Fibroblast of skin of right biceps (primary cell): ENCODE measurements at regions not wholly inside any gene's neighbourhood (a gene's known extent, or its start where the extent isn't known, plus 50 kb on each side); places are given as distances from the start of the nearest gene placed in this dataset.
"Not testable (repeated sequence)": the region's sequence is repeated elsewhere in the genome, so short reads cannot be mapped to it uniquely, and the experiment has no call there.

Experiments used
- DNase-seq: peaks from one replicate; pipeline ENCODE4 v3.0.0-alpha.2; 2013

DNA sequence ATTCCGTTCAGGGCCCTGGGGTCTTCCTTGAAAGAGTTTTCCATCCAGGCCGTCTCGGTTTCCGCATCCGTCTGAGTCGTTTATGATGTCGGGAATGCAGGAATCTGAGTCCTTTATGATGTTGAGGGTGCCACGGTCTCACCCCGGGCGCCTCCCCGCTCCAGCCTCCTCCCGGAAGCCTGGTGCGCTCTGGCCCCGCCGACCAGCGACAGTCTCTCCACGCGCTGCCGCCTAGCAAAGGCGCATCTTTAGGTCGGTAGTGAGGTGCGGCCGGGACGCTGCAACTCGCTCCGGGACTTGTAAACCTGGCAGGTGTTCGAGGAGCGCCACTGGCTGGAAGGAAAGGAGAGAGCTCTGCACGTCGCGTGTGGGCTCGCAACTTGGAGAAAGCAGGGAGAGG is 132.6 kb downstream of the FAM72C start:
- not testable (repeated sequence) for DNase-seq

- DNase-seq: not testable (repeated sequence)
Observed at GRCh38 chr1:143838598-143838929, 133.2 kb downstream of the FAM72C start.

DNA sequence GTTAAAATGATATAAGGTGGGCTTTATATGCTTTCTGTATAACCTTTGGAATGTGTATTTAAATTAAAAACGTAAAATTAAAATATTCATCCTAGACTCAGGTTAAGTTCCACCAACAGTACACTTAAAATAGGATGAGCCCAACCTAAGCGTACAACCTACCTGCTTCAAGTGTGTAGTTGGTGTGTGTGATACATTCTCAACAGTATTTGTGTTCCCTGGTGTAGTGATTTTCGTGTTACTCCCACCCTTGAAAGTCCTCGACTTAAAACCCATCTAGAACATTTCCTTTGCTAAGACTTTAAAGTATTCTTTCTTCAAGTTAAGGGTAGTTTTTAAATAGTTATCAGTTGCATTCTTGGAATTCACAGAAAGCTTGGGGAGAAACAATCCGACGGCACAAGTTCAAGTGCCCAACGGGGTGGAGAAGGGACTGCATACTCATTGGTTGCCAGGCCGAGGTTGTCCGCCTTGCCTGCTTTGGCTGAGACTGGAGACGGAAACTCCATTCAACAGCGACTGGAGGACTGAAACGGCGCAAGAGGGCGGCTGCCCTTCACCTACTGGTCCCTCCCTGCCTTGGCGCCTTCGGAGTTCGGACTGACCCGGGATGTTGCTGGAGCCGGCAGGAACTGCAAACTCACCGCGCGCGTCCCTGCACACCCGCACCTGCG is 133.7 kb downstream of the FAM72C start:
- DNase-seq: not testable (repeated sequence)

- DNase-seq: not testable (repeated sequence)
Observed at GRCh38 chr1:143833376-143833775, 138.4 kb downstream of the FAM72C start.

DNA sequence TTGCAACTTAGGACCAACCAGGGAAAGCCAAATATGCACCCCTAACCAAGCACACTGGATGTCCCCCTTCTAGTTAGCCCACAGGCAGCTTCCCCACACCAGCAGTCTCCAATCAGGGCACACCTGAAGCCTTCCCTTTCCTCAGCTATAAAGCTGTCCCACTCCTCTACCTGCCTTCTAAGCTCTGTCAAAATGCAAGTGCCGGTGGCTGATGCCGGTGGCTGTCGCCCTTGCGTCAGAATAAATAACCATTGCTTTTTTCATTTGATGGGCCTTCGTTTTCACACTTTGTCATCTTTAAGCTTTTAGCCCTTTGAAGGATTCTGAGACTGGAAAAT is 139.4 kb downstream of the FAM72C start:
- DNase-seq: not testable (repeated sequence)

- DNase-seq: not testable (repeated sequence)
Observed at GRCh38 chr1:143831479-143832378, 140.1 kb downstream of the FAM72C start.

DNA sequence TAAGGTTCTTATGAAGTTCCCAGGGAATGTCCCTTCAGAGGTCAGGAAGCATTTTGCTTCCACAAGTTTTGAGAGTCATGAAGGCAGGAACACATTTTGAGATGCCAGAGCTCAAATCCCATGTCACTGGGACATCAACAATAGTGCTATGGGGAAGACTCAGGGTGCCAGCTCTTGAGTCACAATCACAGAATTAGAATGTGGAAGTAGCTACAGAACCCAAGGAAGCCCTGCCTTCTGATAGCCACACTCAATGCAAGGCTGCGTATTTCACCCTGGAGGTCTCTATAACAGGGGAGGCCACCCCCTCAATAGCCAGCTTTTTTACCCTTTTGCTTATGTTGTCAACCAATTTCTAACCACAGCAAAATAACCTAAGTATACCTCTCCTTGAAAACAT is 145.6 kb downstream of the FAM72C start:
- not testable (repeated sequence) for DNase-seq

GRCh38 chr1:143824266-143824665 is 147.5 kb downstream of the FAM72C start:
- DNase-seq: not testable (repeated sequence)

DNA sequence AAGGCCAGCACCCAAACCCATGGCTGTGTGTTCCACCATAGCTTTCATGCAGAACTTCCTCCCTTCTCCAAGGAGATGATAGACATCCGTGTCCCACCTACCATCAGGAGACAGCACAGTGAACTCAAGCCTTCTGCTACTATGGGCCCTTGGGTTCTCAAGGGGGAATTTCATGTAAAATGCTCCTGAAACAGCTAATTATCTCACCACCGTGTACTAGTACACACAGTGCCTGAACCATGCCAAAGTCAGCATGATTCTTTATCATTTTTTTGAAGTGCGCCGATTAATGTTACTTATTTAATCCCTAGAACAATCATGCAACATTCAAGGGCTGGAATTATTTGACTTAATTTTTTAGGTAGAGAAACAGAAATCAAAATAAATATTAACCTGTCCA is 151.7 kb downstream of the FAM72C start:
- DNase-seq: not testable (repeated sequence)

- DNase-seq: not testable (repeated sequence)
Observed at GRCh38 chr1:143816369-143816768, 155.4 kb downstream of the FAM72C start.

- DNase-seq: not testable (repeated sequence)
Observed at GRCh38 chr1:143805374-143805773, 166.4 kb downstream of the FAM72C start.

DNA sequence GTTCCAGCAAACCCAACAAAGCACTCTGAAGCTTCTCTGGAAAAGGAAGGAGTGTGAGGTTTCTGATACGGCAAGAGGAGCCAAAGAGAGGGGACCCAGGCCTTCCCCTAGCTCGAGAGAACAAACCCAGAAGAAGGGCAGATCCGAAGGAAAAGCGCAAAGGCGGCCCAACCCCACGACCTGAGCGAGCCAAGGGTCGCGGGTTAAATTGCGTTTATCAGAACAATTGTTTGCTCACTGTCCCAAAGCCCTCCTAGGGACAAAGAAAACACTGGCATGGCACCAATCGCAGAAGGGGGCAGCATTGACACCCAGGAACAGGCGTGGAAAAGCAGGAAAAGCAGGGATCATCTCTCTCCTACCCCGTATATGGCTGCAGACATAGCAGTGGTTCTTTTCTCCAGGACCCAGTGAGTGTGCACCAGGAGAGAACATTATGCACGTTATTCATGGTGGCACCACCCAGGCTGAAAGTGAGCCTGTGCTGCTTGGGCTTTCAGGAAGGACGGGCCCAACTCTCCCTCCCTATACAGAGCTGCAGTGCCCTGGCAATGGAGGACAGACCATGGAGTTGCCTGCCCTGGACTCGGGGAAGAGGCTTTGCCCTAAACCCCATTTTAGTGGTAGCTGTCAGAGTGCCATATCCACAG is 167.0 kb downstream of the FAM72C start:
- DNase-seq: not testable (repeated sequence)

GRCh38 chr1:143803927-143804411 is 167.8 kb downstream of the FAM72C start:
- DNase-seq: peak; percentile 43

DNA sequence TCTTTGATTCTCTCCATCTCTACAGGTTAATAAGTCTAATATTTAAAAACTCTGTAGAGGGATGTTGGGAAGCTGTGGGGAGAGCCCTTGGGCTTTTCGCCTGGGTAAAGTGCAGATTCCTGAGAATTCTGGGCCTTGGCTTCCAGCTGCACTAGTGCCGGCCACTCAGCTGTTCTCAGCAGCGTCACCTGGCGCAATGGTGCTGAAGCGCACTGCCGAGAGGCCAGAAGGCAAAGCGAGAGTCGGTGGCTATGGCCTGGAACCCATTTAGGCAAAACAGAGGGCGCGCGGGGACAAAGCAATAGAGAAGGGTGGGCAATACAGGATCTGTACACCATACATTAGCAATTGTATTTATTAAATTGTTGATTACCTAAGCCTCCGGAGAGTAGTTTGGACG is 168.7 kb downstream of the FAM72C start:
- not testable (repeated sequence) for DNase-seq

DNA sequence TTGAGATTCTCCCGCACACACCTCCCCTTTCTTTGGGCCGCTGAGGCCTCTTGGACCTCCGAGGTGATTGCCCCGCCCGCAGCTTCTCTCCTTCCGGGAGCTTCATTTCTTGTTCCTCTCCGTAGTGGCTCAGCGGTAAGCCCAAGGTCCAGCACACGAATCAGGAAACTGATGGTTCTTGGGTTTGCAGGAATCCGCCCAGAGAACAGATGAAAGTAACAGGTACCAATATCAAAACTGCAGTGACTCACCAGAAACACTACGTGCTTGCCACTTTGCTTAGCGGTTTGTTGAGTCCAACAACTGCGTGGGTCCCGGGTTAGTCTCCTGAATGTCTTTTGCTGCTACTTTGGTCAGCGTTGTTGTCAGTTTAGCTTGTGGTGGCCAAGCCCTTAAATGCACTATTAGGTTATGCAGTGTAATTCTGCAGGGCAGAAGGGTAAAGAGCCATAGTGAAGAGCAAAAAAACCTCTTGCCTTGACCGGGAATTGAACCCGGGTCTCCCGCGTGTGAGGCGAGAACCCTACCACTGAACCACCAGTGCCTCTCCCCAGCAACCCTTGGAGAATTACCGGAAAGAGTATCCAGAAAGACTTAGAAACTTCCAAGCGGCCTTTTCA is 172.1 kb downstream of the FAM72C start:
- DNase-seq: not testable (repeated sequence)

- DNase-seq: not testable (repeated sequence)
Observed at GRCh38 chr1:143796369-143796768, 175.4 kb downstream of the FAM72C start.

DNA sequence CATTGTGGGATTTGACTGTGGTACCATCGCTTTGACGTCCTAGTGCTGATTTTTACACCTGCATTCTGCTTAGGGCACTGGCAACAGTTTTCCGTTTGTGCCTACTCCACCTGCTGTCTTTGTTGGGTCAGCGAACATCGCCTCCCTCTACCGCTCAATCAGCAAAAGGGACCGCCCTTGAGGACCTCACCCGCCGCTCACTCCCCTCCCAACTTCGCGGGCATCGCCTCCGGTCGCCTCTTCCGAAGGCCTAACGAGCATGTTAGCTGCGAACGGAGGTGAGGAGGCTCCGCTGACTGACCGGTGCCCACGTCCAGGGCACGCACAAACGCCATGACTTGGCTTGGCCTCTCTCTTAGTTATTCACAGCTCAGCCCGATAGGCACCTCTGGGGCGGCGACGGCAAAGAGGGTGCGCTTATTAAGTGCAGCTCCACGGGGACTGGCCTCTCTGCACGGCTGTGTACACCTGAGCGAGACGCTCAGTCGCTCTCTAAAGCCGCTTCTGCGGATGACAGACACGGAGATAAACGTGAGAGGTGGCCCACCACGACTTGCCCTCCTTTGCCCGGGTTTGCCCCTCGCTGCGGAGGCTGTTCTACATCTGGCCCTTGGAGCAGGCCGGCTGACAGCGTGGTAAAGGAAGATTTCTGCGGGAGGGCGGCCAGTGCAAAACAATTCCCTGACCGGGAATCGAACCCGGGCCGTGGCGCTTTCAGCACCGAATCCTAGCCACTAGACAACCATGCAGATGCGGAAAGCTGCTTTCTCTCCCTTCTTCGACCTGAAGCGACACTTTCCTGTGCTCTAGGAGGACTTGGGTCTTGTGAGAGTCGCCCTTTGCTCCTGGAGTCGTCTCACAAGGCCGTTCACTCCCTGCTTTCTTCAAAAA is 179.5 kb downstream of the FAM72C start:
- DNase-seq: not testable (repeated sequence)

DNA sequence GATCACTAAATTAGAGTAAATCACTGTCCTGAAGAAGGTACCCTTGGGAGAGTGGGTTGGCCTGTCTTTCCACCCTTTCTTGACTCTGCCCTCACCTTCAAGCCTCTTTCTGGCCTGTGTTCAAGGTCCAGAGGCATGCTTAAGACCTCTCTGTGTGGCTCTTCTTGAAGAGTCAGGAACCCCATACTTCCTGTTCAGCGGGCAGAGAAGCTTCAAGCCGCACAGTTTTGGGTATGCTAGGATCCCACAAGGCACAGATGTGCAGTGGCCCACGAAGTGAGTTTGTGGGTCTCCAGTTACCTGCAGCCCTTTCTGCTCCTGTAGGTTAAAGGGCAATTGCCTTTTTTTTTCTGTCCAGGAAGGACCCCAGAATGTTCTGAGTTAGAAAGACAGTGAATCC is 185.4 kb downstream of the FAM72C start:
- DNase-seq: not testable (repeated sequence)

DNA sequence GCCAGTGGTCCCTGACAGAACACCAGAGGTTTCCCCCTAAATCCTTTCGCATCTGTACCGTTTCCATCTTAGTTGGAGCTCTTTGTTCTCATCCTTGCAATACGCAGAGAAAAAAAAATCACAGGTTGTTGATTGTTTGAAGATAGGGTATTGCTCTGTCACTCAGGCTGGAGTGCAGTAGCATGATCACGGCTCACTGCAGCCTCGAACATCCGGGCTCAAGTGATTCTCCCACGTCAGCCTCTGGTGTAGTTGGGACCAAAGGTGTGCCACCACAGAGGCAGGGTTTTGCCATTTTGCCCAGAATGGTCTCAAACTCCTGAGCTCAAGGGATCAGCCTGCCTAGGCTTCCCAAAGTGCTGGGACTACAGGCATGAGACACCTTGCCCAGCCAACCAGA is 185.9 kb downstream of the FAM72C start:
- DNase-seq: not testable (repeated sequence)

DNA sequence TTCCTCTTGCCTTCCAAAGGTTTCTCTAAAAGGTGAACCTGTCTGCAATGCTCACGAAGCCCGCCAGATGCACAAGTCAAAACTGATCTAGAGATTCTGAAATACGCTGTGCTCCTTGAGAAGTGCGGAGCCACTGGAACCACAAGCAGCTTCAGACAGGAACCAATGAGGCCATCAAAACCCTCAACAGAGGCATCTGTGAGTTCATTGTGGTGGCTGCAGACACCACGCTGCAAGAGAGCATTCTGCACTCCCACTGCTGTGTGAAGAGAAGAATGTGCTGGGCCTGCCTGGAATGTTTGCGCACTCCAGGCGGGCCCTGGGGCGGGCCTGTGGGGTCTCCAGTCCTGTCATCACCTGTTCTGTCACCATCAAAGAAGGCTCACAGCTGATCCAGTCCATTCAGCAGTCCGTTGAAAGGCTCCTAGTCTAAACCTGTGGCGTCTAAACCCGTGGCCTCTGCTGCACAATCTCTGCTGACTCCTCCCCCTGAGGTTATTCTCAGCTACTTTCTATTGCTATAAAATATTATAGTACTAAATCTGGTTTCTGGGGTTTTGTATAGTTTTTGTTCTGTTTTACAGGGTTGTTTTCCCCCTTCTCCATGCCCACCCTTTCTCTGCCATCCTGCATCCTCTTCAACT is 187.4 kb downstream of the FAM72C start:
- not testable (repeated sequence) for DNase-seq

- DNase-seq: not testable (repeated sequence)
Observed at GRCh38 chr1:143778178-143778577, 193.6 kb downstream of the FAM72C start.
